ENCODE measurements at regions not wholly inside any gene's neighbourhood (a gene's known extent, or its start where the extent isn't known, plus 50 kb on each side); places are given as distances from the start of the nearest gene placed in this dataset.

- Histone ChIP-seq H3K9me3 (no peaks in the 10 kb centered on the region), H3K27me3 (no peaks in the 10 kb centered on the region), H3K36me3 (no peaks in the 10 kb centered on the region), H3K4me3 (no peak overlapping the region), H3K27ac (no peak overlapping the region), H3K4me1 (no peaks in the 10 kb centered on the region), H3K9ac (ENCODE audit: low read depth in 2 of 2, low read length in 2 of 2) (no peak overlapping the region)
- intact Hi-C loops (cut with DNase I) = no loop called here
- DNase-seq = no peak
- TF ChIP-seq CTCF (IDR thresholded peaks at IDR 0.05) = no peak
Measured at GRCh38 chr2:224310943-224311625, 90.8 kb downstream of the FAM124B start.

GRCh38 chr2:224309176-224309575, 92.7 kb downstream of the FAM124B start:
- Histone ChIP-seq H3K36me3 (no peaks in the 10 kb centered on the region), H3K4me3 (no peak overlapping the region), H3K27me3 (no peaks in the 10 kb centered on the region), H3K27ac (no peak overlapping the region), H3K9me3 (no peaks in the 10 kb centered on the region), H3K4me1 (no peaks in the 10 kb centered on the region), H3K9ac (ENCODE audit: low read depth in 2 of 2, low read length in 2 of 2) (no peak overlapping the region)
- no peak for TF ChIP-seq CTCF (IDR thresholded peaks at IDR 0.05)
- DNase-seq = no peak
- intact Hi-C loops (cut with DNase I) = no loop called here

GRCh38 chr2:224308272-224308911, 93.5 kb downstream of the FAM124B start:
- no peak overlapping the region for H3K9ac ChIP-seq (ENCODE audit: low read depth in 2 of 2, low read length in 2 of 2)
- intact Hi-C loops (cut with DNase I) = no loop called here
- no peak overlapping the region for H3K27ac ChIP-seq
- DNase-seq = no peak
- no peak overlapping the region for H3K4me3 ChIP-seq
- H3K4me1 ChIP-seq = no peaks in the 10 kb centered on the region
- H3K9me3 ChIP-seq = no peaks in the 10 kb centered on the region
- no peak for TF ChIP-seq CTCF (IDR thresholded peaks at IDR 0.05)
- no peaks in the 10 kb centered on the region for H3K27me3 ChIP-seq
- H3K36me3 ChIP-seq = no peaks in the 10 kb centered on the region

GRCh38 chr2:224302952-224303351, 99.0 kb downstream of the FAM124B start:
- intact Hi-C loops (cut with DNase I) = no loop called here
- Histone ChIP-seq H3K9ac (ENCODE audit: low read depth in 2 of 2, low read length in 2 of 2) (no peak overlapping the region), H3K27me3 (no peaks in the 10 kb centered on the region), H3K4me1 (no peaks in the 10 kb centered on the region), H3K27ac (no peak overlapping the region), H3K9me3 (no peaks in the 10 kb centered on the region), H3K36me3 (no peaks in the 10 kb centered on the region), H3K4me3 (no peak overlapping the region)
- no peak for DNase-seq
- TF ChIP-seq CTCF (IDR thresholded peaks at IDR 0.05) = no peak

GRCh38 chr2:224293976-224294375, 107.9 kb downstream of the FAM124B start:
- Histone ChIP-seq H3K9me3 (no peaks in the 10 kb centered on the region), H3K4me1 (no peaks in the 10 kb centered on the region), H3K36me3 (no peaks in the 10 kb centered on the region), H3K27me3 (no peaks in the 10 kb centered on the region), H3K9ac (ENCODE audit: low read depth in 2 of 2, low read length in 2 of 2) (no peak overlapping the region), H3K4me3 (no peak overlapping the region), H3K27ac (no peak overlapping the region)
- TF ChIP-seq CTCF (IDR thresholded peaks at IDR 0.05) = no peak
- DNase-seq = no peak
- intact Hi-C loops (cut with DNase I) = no loop called here
